ENCODE measurements at regions not wholly inside any gene's neighbourhood (a gene's known extent, or its start where the extent isn't known, plus 50 kb on each side); places are given as distances from the start of the nearest gene placed in this dataset.
"Not testable (repeated sequence)": the region's sequence is repeated elsewhere in the genome, so short reads cannot be mapped to it uniquely, and the experiment has no call there.

DNA sequence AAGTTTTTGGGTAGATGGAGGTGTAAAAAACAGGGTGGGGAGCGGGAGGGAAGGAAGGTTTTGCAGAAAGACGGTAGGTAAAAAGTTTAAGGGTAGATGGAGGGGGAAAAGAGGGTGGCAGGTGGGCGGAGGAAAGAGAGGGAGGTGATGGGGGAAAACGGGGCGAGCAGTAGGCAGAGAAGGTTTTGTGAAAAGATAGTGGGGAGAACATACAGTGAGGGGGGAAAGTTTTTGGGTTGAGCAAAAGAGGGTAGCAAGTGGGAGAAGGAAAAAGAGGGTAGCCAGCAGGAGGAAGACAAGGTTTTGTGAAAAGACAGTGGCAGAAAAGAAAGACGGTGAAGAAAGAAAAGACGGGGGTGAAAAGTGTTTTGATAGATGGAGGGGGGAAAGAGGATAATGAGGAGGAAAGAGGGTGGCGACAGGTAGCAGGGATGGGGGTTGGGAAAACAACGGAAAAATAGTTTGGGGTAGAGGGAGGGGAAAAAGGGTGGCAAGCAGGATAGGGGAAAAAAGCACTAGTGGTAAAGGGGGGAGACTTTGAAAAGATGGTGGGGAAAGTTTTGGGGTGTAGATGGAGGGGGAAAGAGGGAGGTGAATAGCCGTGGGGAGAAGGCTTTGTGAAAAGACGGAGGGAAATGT is 398.8 kb downstream of the KCNJ18 start:
- not testable (repeated sequence) for TF ChIP-seq POLR2AphosphoS5, POLR2A, CTCF (IDR thresholded peaks at IDR 0.05)
